HCT116 (cell line): ENCODE measurements at regions not wholly inside any gene's neighbourhood (a gene's known extent, or its start where the extent isn't known, plus 50 kb on each side); places are given as distances from the start of the nearest gene placed in this dataset.

Experiments
- POLR2A ChIP-seq: IDR thresholded peaks from 2 replicates; pipeline ENCODE4 v1.7.0; 2011; ENCODE audit warnings: borderline replicate concordance; ENCODE audit not compliant: insufficient read depth, insufficient read length; ENCODE audit errors: extremely low read depth
- TF ChIP-seq, protein P1 (sequence below), 3 experiments: fragments of 200-600 bp in 1 of 3; sonication (generic) in 1 of 3; IDR thresholded peaks in 2 of 3; conservative IDR thresholded peaks in 1 of 3; 2 replicates each; pipeline ENCODE4 v1.5.1; 2012 to 2017; ENCODE audit warnings: low read depth in 2 of 3, low read length in 2 of 3, antibody characterized with exemption in 1 of 3, borderline replicate concordance in 1 of 3, control low read depth in 1 of 3, mild to moderate bottlenecking in 1 of 3, mixed read lengths in 1 of 3, mixed run types in 1 of 3, moderate library complexity in 1 of 3; ENCODE audit not compliant: insufficient read depth in 1 of 3
- TF ChIP-seq, protein P2 (sequence below): IDR thresholded peaks from 2 replicates; pipeline ENCODE4 v1.6.1; 2012; ENCODE audit warnings: low read depth

DNA sequence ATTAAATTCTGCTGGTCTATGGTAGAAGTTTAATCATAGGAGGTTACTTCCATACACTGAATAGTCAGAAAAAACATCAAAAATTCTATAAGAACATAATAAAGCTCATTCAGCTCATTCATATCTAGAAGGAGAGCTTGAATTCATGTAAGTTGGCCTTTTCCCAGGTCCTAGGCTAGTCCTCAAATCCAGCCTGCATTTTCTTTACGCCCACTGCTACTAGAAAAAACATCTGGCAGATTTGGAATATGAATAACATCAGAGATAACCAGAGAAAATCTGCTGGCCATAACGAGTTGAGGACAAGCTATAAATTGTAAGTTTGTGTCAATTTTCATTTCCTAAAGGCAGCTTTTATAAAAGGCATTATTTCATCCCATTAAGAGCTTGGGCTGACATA lies 95.5 kb downstream of the MXRA5 start:
- TF ChIP-seq, protein P1, sequence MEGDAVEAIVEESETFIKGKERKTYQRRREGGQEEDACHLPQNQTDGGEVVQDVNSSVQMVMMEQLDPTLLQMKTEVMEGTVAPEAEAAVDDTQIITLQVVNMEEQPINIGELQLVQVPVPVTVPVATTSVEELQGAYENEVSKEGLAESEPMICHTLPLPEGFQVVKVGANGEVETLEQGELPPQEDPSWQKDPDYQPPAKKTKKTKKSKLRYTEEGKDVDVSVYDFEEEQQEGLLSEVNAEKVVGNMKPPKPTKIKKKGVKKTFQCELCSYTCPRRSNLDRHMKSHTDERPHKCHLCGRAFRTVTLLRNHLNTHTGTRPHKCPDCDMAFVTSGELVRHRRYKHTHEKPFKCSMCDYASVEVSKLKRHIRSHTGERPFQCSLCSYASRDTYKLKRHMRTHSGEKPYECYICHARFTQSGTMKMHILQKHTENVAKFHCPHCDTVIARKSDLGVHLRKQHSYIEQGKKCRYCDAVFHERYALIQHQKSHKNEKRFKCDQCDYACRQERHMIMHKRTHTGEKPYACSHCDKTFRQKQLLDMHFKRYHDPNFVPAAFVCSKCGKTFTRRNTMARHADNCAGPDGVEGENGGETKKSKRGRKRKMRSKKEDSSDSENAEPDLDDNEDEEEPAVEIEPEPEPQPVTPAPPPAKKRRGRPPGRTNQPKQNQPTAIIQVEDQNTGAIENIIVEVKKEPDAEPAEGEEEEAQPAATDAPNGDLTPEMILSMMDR (IDR thresholded peaks at IDR 0.05 in 2 of 3, conservative IDR thresholded peaks at IDR 0.05 in 1 of 3; ENCODE audit: borderline replicate concordance in 1 of 3, insufficient read depth in 1 of 3, low read depth in 2 of 3, low read length in 2 of 3) = no peak
- no peak for TF ChIP-seq POLR2A
- TF ChIP-seq, protein P2, sequence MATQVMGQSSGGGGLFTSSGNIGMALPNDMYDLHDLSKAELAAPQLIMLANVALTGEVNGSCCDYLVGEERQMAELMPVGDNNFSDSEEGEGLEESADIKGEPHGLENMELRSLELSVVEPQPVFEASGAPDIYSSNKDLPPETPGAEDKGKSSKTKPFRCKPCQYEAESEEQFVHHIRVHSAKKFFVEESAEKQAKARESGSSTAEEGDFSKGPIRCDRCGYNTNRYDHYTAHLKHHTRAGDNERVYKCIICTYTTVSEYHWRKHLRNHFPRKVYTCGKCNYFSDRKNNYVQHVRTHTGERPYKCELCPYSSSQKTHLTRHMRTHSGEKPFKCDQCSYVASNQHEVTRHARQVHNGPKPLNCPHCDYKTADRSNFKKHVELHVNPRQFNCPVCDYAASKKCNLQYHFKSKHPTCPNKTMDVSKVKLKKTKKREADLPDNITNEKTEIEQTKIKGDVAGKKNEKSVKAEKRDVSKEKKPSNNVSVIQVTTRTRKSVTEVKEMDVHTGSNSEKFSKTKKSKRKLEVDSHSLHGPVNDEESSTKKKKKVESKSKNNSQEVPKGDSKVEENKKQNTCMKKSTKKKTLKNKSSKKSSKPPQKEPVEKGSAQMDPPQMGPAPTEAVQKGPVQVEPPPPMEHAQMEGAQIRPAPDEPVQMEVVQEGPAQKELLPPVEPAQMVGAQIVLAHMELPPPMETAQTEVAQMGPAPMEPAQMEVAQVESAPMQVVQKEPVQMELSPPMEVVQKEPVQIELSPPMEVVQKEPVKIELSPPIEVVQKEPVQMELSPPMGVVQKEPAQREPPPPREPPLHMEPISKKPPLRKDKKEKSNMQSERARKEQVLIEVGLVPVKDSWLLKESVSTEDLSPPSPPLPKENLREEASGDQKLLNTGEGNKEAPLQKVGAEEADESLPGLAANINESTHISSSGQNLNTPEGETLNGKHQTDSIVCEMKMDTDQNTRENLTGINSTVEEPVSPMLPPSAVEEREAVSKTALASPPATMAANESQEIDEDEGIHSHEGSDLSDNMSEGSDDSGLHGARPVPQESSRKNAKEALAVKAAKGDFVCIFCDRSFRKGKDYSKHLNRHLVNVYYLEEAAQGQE = no peak
